Heart left ventricle (tissue), 16 donors: ENCODE measurements at regions not wholly inside any gene's neighbourhood (a gene's known extent, or its start where the extent isn't known, plus 50 kb on each side); places are given as distances from the start of the nearest gene placed in this dataset.

Experiments used
- ATAC-seq, 4 donors: fragments of 200-7000 bp; cut with Tn5 transposase; one replicate each; pipeline ENCODE4 v1.9.1; 2020 to 2022; ENCODE audit warnings: moderate library complexity in 4 of 4, mild to moderate bottlenecking in 3 of 4, moderate number of reproducible peaks in 1 of 4
- DNase-seq, 5 donors: peaks; one replicate each; pipeline ENCODE4 v3.0.0-alpha.2; 2020
- H3K27ac ChIP-seq, 12 donors: fragments of 200-600 bp; sonication (generic) in 4 of 12; one replicate each; pipeline versions ENCODE4 v1.5.0 to v1.8.0; 2016 to 2022; ENCODE audit warnings: mild to moderate bottlenecking in 2 of 12
- H3K27me3 ChIP-seq, 9 donors: fragments of 200-600 bp; sonication (generic) in 2 of 9; one replicate each; pipeline versions ENCODE4 v1.5.1 to v1.8.0; 2016 to 2022; ENCODE audit warnings: mild to moderate bottlenecking in 3 of 9
- H3K36me3 ChIP-seq, 9 donors: fragments of 200-600 bp; sonication (generic) in 2 of 9; one replicate each; pipeline versions ENCODE4 v1.5.0 to v1.8.0; 2018 to 2022; ENCODE audit warnings: mild to moderate bottlenecking in 2 of 9
- H3K4me1 ChIP-seq, 12 donors: fragments of 200-600 bp; sonication (generic) in 4 of 12; one replicate each; pipeline versions ENCODE4 v1.5.0 to v1.8.0; 2016 to 2022; ENCODE audit warnings: mild to moderate bottlenecking in 3 of 12
- H3K4me3 ChIP-seq, 12 donors: fragments of 200-600 bp; sonication (generic) in 4 of 12; one replicate each; pipeline versions ENCODE4 v1.5.0 to v1.8.0; 2017 to 2022; ENCODE audit warnings: mild to moderate bottlenecking in 9 of 12, moderate library complexity in 4 of 12
- H3K9me3 ChIP-seq, 12 donors: fragments of 200-600 bp; sonication (generic) in 4 of 12; one replicate each; pipeline versions ENCODE4 v1.5.0 to v1.8.0; 2016 to 2022; ENCODE audit warnings: mild to moderate bottlenecking in 1 of 12
- POLR2A ChIP-seq, 2 donors: fragments of 450-650 bp; IDR thresholded peaks; one replicate each; pipeline ENCODE4 v1.6.1; 2017; ENCODE audit warnings: antibody characterized with exemption in 2 of 2, mild to moderate bottlenecking in 2 of 2, moderate library complexity in 2 of 2
- WGBS, 4 donors: extraction: QIAGEN DNeasy Blood & Tissue Kit in 2 of 4; methylation state at CpG; one replicate each; pipeline versions ENCODE4 v1.1.5 to v1.1.7; 2013 to 2018; 5-methylcytosine and 5-hydroxymethylcytosine counted together
- intact Hi-C, 10 donors: fragments of 100-400 bp; cut with DNase I; formaldehyde crosslinking; loops; one replicate each; pipeline versions ENCODE4 v1.11.1 to v1.14.2; 2022
- TF ChIP-seq, protein P1 (sequence below), 12 donors: fragments of 200-600 bp; sonication (generic) in 4 of 12; IDR thresholded peaks; one replicate each; pipeline versions ENCODE4 v1.5.0 to v1.8.0; 2018 to 2022; ENCODE audit warnings: antibody characterized with exemption in 12 of 12, mild to moderate bottlenecking in 5 of 12
- donor health status: ischemic (EF 13 %, LVEDD 7.1; RV severe dilation, severe dysfunction).
- donor health status: healthy with polysubstance abuse.
- donor health status: DM: no; HTN: yes; CAD: no.
- donor health status: DM: no; HTN: no; CAD: no.
- donor health status: ischemic (EF 25% LVEDD 6.9; RV normal size, moderate dysfunction).
- donor health status: ischemic (EF 25% LVEDD 5.7; RV mildly dilated, moderate dysfunction).
- donor health status: healthy.
- donor health status: DM: yes; HTN: yes; CAD: no.
- donor health status: ischemic (EF 35%, LVEDD 5.7; RV mildly dilated, moderate dysfunction).
- donor health status: nonischemic (EF 11% LVEDD 7.7; RV severe dilation, severe dysfunction).
- donor health status: DM: yes; HTN: yes; CAD: no.
- donor health status: PGD.
- donor health status: ischemic (EF 29% LVEDD 5.4; RV normal size, mild dysfunction).
- donor health status: nonischemic (EF 23%, LVEDD 6.1; RV moderate dilation, normal function).

DNA sequence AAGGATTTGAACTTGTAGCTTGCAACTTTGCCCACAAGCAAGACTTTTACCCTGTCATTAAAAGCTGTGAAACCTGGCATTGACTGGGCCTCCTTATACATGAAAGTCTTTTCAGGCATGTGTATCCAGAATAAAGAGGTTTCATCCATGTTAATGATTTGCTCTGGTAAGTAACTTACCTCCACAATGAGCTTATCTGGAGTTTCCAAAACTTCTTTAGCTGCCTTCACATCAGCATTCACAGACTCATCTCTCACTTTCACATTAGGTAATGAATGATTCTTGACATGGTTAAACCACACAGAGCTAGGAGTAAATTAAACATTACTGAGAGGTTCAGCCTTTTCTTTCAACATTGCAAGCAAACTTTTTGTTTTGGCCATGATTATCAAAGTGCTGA is 234.4 kb upstream of the CLEC14A start:
- Histone ChIP-seq H3K27ac (no peak overlapping the region), H3K4me1 (no peaks in the 10 kb centered on the region), H3K36me3 (no peaks in the 10 kb centered on the region), H3K4me3 (no peak overlapping the region), H3K9me3 (peaks cover 0 to 36% (median 8%) of the 10 kb centered on the region in 12 donors), H3K27me3 (no peaks in the 10 kb centered on the region)
- no peak for DNase-seq
- no peak for ATAC-seq
- TF ChIP-seq POLR2A (IDR thresholded peaks at IDR 0.05) = no peak
- intact Hi-C loops = no loop called here

- TF ChIP-seq, protein P1, sequence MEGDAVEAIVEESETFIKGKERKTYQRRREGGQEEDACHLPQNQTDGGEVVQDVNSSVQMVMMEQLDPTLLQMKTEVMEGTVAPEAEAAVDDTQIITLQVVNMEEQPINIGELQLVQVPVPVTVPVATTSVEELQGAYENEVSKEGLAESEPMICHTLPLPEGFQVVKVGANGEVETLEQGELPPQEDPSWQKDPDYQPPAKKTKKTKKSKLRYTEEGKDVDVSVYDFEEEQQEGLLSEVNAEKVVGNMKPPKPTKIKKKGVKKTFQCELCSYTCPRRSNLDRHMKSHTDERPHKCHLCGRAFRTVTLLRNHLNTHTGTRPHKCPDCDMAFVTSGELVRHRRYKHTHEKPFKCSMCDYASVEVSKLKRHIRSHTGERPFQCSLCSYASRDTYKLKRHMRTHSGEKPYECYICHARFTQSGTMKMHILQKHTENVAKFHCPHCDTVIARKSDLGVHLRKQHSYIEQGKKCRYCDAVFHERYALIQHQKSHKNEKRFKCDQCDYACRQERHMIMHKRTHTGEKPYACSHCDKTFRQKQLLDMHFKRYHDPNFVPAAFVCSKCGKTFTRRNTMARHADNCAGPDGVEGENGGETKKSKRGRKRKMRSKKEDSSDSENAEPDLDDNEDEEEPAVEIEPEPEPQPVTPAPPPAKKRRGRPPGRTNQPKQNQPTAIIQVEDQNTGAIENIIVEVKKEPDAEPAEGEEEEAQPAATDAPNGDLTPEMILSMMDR (IDR thresholded peaks at IDR 0.05) = no peak
- no peak for TF ChIP-seq POLR2A (IDR thresholded peaks at IDR 0.05)
- no peak for DNase-seq
- no peak overlapping the region for H3K27ac ChIP-seq
- intact Hi-C loops = no loop called here
- no peak for ATAC-seq
- H3K4me1 ChIP-seq = no peaks in the 10 kb centered on the region
- no peak overlapping the region for H3K4me3 ChIP-seq
- H3K9me3 ChIP-seq = peaks cover 0 to 13% (median 0%) of the 10 kb centered on the region in 12 donors
- H3K27me3 ChIP-seq = no peaks in the 10 kb centered on the region
- WGBS, 4 donors = 70 to 78% (median 73%) methylated on average over 2 of the region's 2 CpGs
- H3K36me3 ChIP-seq = no peaks in the 10 kb centered on the region
Measured at GRCh38 chr14:38485026-38485425, 229.1 kb upstream of the CLEC14A start.

GRCh38 chr14:38481952-38482678 is 226.2 kb upstream of the CLEC14A start:
- 43 to 65% (median 64%) methylated on average over 2 of the region's 2 CpGs for WGBS, 4 donors
- no peak for DNase-seq
- intact Hi-C loops = no loop called here

DNA sequence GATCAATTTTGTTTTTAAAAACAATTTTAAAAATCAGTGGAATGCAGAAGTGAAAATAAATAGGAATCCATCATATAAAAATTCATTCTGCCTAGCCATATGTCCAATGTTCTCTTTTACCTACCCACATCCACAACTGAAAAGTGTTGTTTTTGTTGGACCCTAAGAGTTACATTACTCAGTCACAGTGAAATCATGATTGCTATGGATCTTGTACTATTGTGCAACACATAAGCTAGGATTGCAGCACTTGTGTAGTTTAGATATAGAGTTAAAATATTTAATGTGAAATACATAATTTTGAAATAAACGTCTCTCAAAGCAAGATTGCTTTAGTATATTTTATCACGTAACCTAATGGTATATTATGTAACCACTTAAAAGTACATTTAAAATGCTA is 213.3 kb upstream of the CLEC14A start:
- WGBS, 4 donors = 92 to 96% (median 92%) methylated on average over 2 of the region's 2 CpGs
- Histone ChIP-seq H3K27ac (no peak overlapping the region), H3K4me3 (no peak overlapping the region), H3K4me1 (no peaks in the 10 kb centered on the region), H3K27me3 (no peaks in the 10 kb centered on the region), H3K9me3 (peaks cover 0 to 3% (median 0%) of the 10 kb centered on the region in 12 donors), H3K36me3 (no peaks in the 10 kb centered on the region)
- ATAC-seq (no peak), DNase-seq (no peak)
- intact Hi-C loops = no loop called here
- no peak for TF ChIP-seq POLR2A (IDR thresholded peaks at IDR 0.05)
- TF ChIP-seq, protein P1 (IDR thresholded peaks at IDR 0.05) = no peak

More at GRCh38 chr14:38481952-38482678, 226.2 kb upstream of the CLEC14A start:
- no peak for TF ChIP-seq POLR2A (IDR thresholded peaks at IDR 0.05)
- TF ChIP-seq, protein P1 (IDR thresholded peaks at IDR 0.05) = no peak
- no peak for ATAC-seq
- Histone ChIP-seq H3K4me1 (no peaks in the 10 kb centered on the region), H3K27me3 (no peaks in the 10 kb centered on the region), H3K27ac (no peak overlapping the region), H3K36me3 (no peaks in the 10 kb centered on the region), H3K4me3 (no peak overlapping the region), H3K9me3 (peaks cover 0 to 22% (median 7%) of the 10 kb centered on the region in 12 donors)

DNA sequence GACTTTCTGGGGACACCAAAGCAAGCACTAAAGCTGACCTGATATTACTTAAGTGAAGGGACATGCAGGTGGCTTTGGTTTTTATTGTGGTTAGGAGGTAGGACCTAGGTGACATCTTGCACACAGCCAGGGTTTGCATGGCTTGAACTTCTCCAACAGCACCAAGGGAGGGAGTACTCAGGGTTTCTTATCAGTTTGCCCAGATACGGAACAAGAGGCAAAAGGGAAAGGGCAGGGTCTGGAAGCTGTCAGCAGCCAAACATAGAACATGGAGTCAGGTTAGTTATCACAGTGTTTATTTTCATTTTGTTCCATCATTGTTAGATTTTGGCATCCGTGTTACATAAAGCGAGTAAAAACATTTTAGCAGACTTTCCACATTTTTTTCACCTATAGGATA is 186.3 kb upstream of the CLEC14A start:
- no peak for TF ChIP-seq POLR2A (IDR thresholded peaks at IDR 0.05)
- TF ChIP-seq, protein P1 (IDR thresholded peaks at IDR 0.05) = no peak
- Histone ChIP-seq H3K9me3 (peaks cover 0 to 43% (median 21%) of the 10 kb centered on the region in 12 donors), H3K27ac (no peak overlapping the region), H3K4me3 (no peak overlapping the region), H3K36me3 (no peaks in the 10 kb centered on the region), H3K4me1 (no peaks in the 10 kb centered on the region), H3K27me3 (no peaks in the 10 kb centered on the region)
- 5 to 16% (median 9%) methylated on average over 3 of the region's 3 CpGs for WGBS, 4 donors
- ATAC-seq (peak; percentile 39 to 76 (median 64)), DNase-seq (peak in 1 of 5 donors; percentile 14)
- intact Hi-C loops = no loop called here
